ENCODE measurements at regions not wholly inside any gene's neighbourhood (a gene's known extent, or its start where the extent isn't known, plus 50 kb on each side); places are given as distances from the start of the nearest gene placed in this dataset.

DNA sequence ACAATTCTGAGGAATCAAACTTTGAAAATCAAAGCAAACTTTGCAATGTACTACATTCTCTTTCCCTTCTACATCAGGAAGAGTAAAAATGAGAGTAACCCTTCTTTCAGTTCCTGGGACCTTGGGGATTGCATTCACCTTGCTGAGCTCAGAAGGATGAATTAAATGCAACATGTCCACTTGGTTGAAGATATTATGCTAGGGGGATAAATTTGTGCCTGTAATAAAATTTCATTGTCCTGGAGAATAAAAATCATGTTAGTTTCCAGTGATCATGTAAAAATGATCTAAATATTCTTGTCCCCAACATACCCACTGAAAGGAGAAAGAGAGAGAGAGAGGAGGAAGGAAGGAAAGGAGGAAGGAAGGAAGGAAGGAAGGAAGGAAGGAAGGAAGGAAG, 587.1 kb upstream of the NEGR1 start:
- TF ChIP-seq, protein P1, sequence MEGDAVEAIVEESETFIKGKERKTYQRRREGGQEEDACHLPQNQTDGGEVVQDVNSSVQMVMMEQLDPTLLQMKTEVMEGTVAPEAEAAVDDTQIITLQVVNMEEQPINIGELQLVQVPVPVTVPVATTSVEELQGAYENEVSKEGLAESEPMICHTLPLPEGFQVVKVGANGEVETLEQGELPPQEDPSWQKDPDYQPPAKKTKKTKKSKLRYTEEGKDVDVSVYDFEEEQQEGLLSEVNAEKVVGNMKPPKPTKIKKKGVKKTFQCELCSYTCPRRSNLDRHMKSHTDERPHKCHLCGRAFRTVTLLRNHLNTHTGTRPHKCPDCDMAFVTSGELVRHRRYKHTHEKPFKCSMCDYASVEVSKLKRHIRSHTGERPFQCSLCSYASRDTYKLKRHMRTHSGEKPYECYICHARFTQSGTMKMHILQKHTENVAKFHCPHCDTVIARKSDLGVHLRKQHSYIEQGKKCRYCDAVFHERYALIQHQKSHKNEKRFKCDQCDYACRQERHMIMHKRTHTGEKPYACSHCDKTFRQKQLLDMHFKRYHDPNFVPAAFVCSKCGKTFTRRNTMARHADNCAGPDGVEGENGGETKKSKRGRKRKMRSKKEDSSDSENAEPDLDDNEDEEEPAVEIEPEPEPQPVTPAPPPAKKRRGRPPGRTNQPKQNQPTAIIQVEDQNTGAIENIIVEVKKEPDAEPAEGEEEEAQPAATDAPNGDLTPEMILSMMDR (IDR thresholded peaks at IDR 0.05): no peak
- no peak for TF ChIP-seq POLR2A (IDR thresholded peaks at IDR 0.05)
- no peak for TF ChIP-seq EP300 (IDR thresholded peaks at IDR 0.05)

All from ovary (tissue), 3 donors.